Gastrocnemius medialis (tissue), 4 donors: ENCODE measurements at regions not wholly inside any gene's neighbourhood (a gene's known extent, or its start where the extent isn't known, plus 50 kb on each side); places are given as distances from the start of the nearest gene placed in this dataset.

ENCODE experiments used
- ATAC-seq, 2 donors: fragments of 150-250 bp; one replicate each; pipeline ENCODE4 v1.9.1; 2016
- DNase-seq, 2 donors: peaks; one replicate each; pipeline ENCODE4 v3.0.0-alpha.2; 2019
- H3K27ac ChIP-seq, 4 donors: fragments of 200-600 bp; sonication (generic); 1 replicate in 1 of 4; 2 replicates in 3 of 4; pipeline ENCODE4 v1.5.1; 2016 to 2018; ENCODE audit warnings: mild to moderate bottlenecking in 2 of 4, moderate library complexity in 1 of 4
- H3K27me3 ChIP-seq, 3 donors: fragments of 200-600 bp; sonication (generic) in 2 of 3; 1 replicate in 1 of 3; 2 replicates in 2 of 3; pipeline versions ENCODE4 v1.5.1 to v1.6.0; 2016 to 2019; ENCODE audit warnings: mild to moderate bottlenecking in 1 of 3, moderate library complexity in 1 of 3
- H3K36me3 ChIP-seq, 2 donors: fragments of 200-600 bp; sonication (generic) in 1 of 2; one replicate each; pipeline ENCODE4 v1.5.1; 2017 to 2018
- H3K4me1 ChIP-seq, 2 donors: fragments of 200-600 bp; sonication (generic) in 1 of 2; one replicate each; pipeline ENCODE4 v1.5.1; 2016 to 2017; ENCODE audit warnings: mild to moderate bottlenecking in 2 of 2
- H3K4me3 ChIP-seq, 4 donors: fragments of 200-600 bp; sonication (generic) in 3 of 4; 1 replicate in 1 of 4; 2 replicates in 3 of 4; pipeline ENCODE4 v1.5.1; 2016 to 2019; ENCODE audit warnings: mild to moderate bottlenecking in 2 of 4
- H3K9me3 ChIP-seq, 3 donors: fragments of 200-600 bp; sonication (generic) in 2 of 3; 1 replicate in 1 of 3; 2 replicates in 2 of 3; pipeline ENCODE4 v1.5.1; 2016 to 2019
- POLR2A ChIP-seq, 2 donors: fragments of 450-650 bp; IDR thresholded peaks; one replicate each; pipeline ENCODE4 v1.6.1; 2017; ENCODE audit warnings: antibody characterized with exemption in 2 of 2, mild to moderate bottlenecking in 2 of 2, moderate library complexity in 2 of 2
- in situ Hi-C, 4 donors: fragments of 200-750 bp; cut with MboI; loops; one replicate each; pipeline versions ENCODE4 v1.15.0 to v1.8.0; 2017; ENCODE audit warnings: low sequenced_read_pairs in 4 of 4
- intact Hi-C: fragments of 100-400 bp; cut with DNase I; formaldehyde crosslinking; loops from one replicate; pipeline ENCODE4 v1.15.1; 2023; ENCODE audit warnings: low total_unique reads
- TF ChIP-seq, protein P1 (sequence below), 5 experiments: fragments of 450-650 bp in 3 of 5; fragments of 200-600 bp in 2 of 5; sonication (generic) in 2 of 5; IDR thresholded peaks in 4 of 5; conservative IDR thresholded peaks in 1 of 5; 1 replicate in 4 of 5; 2 replicates in 1 of 5; pipeline ENCODE4 v1.5.1; 2016 to 2019; ENCODE audit warnings: antibody characterized with exemption in 5 of 5, mild to moderate bottlenecking in 3 of 5, moderate library complexity in 3 of 5

DNA sequence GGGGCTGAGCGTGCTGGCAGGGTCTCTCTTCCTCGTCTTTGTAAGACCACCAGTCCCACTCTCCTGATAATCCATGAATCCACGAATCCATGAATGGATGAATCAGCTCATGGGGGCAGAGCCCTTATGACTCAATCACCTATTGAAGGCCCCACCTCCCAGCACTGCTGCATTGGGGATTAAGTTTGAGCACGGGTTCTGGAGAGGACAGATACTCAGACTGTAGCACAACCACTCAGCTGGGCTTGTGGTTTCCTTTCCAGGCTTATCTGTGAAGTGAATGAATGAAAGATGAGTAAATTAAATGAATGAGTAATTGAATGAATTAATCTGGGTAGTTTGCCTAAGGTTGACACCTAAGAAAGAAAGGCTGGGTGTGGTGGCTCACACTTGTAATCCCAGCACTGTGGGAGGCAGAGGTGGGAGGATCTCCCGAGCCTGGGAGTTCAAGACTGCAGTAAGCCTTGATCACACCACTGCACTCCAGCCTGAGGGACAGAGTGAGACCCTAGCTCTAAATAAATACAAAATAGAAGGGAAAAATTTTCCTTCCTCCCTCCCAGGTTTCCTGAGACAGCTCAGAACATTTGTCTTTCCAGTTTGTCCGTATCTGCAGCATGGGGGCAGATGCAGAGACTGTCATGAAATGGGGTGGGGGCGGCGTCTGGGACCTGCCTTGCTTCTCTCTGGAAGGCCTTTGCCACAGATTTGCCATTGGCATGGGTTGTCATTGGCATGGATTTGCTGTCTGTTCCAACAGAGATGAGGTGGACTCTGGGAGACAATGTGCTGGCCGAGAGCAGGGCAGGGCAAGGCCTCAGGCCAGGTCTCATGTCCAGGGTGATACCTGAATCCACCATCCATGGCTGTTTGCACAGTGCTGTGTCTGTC, 187.7 kb upstream of the C1orf174 start:
- TF ChIP-seq, protein P1, sequence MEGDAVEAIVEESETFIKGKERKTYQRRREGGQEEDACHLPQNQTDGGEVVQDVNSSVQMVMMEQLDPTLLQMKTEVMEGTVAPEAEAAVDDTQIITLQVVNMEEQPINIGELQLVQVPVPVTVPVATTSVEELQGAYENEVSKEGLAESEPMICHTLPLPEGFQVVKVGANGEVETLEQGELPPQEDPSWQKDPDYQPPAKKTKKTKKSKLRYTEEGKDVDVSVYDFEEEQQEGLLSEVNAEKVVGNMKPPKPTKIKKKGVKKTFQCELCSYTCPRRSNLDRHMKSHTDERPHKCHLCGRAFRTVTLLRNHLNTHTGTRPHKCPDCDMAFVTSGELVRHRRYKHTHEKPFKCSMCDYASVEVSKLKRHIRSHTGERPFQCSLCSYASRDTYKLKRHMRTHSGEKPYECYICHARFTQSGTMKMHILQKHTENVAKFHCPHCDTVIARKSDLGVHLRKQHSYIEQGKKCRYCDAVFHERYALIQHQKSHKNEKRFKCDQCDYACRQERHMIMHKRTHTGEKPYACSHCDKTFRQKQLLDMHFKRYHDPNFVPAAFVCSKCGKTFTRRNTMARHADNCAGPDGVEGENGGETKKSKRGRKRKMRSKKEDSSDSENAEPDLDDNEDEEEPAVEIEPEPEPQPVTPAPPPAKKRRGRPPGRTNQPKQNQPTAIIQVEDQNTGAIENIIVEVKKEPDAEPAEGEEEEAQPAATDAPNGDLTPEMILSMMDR (IDR thresholded peaks at IDR 0.05 in 4 of 5, conservative IDR thresholded peaks at IDR 0.05 in 1 of 5), result no peak
- TF ChIP-seq POLR2A (IDR thresholded peaks at IDR 0.05), result no peak
- in situ Hi-C loops, result no loop called here

DNA sequence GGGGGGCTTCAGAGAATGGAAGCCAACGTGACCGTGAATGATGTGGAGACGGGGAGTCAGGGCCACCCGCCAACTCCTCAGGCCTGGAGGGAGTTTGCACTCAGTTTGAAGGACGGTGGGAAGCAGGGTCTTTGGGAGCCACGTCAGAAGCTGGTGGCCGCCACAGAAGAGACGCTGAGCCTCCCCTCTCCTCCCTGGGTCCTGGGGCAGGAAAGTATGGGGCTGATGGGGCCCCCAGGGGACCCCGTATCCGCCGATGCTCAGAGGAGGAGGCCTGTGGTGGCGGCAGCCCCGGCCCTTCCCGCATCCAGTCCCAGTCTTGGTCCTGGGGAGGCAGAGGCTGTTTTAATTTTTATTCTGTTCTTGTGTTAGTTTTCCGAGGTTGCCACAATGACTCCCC, 188.6 kb upstream of the C1orf174 start:
- intact Hi-C loops, result no loop called here
- no peak for TF ChIP-seq POLR2A (IDR thresholded peaks at IDR 0.05)
- TF ChIP-seq, protein P1 (IDR thresholded peaks at IDR 0.05 in 4 of 5, conservative IDR thresholded peaks at IDR 0.05 in 1 of 5), result no peak
- Histone ChIP-seq H3K27ac (no peak overlapping the region), H3K4me1 (no peaks in the 10 kb centered on the region), H3K9me3 (no peaks in the 10 kb centered on the region), H3K4me3 (no peak overlapping the region), H3K36me3 (no peaks in the 10 kb centered on the region), H3K27me3 (peaks cover 0 to 2% (median 0%) of the 10 kb centered on the region in 3 donors)
- DNase-seq, result no peak
- no peak for ATAC-seq
- in situ Hi-C loops, result no loop called here

More for the DNA sequence above, 187.7 kb upstream of the C1orf174 start:
- H3K36me3 ChIP-seq, result no peaks in the 10 kb centered on the region
- intact Hi-C loops, result no loop called here
- H3K4me1 ChIP-seq, result no peaks in the 10 kb centered on the region
- DNase-seq (no peak), ATAC-seq (no peak)
- peaks cover 0 to 2% (median 0%) of the 10 kb centered on the region in 3 donors for H3K27me3 ChIP-seq
- H3K4me3 ChIP-seq, result no peak overlapping the region
- no peak overlapping the region for H3K27ac ChIP-seq
- no peaks in the 10 kb centered on the region for H3K9me3 ChIP-seq

- Histone ChIP-seq H3K4me3 (no peak overlapping the region), H3K27me3 (peaks cover 0 to 2% (median 0%) of the 10 kb centered on the region in 3 donors), H3K36me3 (no peaks in the 10 kb centered on the region), H3K27ac (no peak overlapping the region), H3K9me3 (no peaks in the 10 kb centered on the region), H3K4me1 (no peaks in the 10 kb centered on the region)
- DNase-seq, result no peak
- in situ Hi-C loops, result no loop called here
- no peak for TF ChIP-seq POLR2A (IDR thresholded peaks at IDR 0.05)
- TF ChIP-seq, protein P1 (IDR thresholded peaks at IDR 0.05 in 4 of 5, conservative IDR thresholded peaks at IDR 0.05 in 1 of 5), result no peak
- intact Hi-C loops, result no loop called here
- ATAC-seq, result no peak
Measured at GRCh38 chr1:4089421-4090175, 189.5 kb upstream of the C1orf174 start.

GRCh38 chr1:4090556-4090955, 190.5 kb upstream of the C1orf174 start:
- in situ Hi-C loops, result no loop called here
- TF ChIP-seq POLR2A (IDR thresholded peaks at IDR 0.05), result no peak
- TF ChIP-seq, protein P1 (IDR thresholded peaks at IDR 0.05 in 4 of 5, conservative IDR thresholded peaks at IDR 0.05 in 1 of 5), result no peak
- DNase-seq (no peak), ATAC-seq (no peak)
- H3K4me1 ChIP-seq, result no peaks in the 10 kb centered on the region
- H3K9me3 ChIP-seq, result no peaks in the 10 kb centered on the region
- H3K36me3 ChIP-seq, result no peaks in the 10 kb centered on the region
- intact Hi-C loops, result no loop called here
- no peak overlapping the region for H3K4me3 ChIP-seq
- H3K27me3 ChIP-seq, result peaks cover 0 to 2% (median 0%) of the 10 kb centered on the region in 3 donors
- H3K27ac ChIP-seq, result no peak overlapping the region
